Nephron progenitor cell (in vitro differentiated cells): ENCODE measurements at regions not wholly inside any gene's neighbourhood (a gene's known extent, or its start where the extent isn't known, plus 50 kb on each side); places are given as distances from the start of the nearest gene placed in this dataset.

Source experiments
- DNase-seq: peaks from one replicate; pipeline ENCODE4 v3.0.0; 2021
- H3K27ac Mint-ChIP-seq: 2 replicates; pipeline ENCODE4 v1.8.0; 2021; ENCODE audit warnings: mild to moderate bottlenecking, moderate library complexity, mixed read lengths
- H3K27me3 Mint-ChIP-seq: 2 replicates; pipeline ENCODE4 v1.8.0; 2021; ENCODE audit warnings: mild to moderate bottlenecking, low read depth, mixed read lengths; ENCODE audit not compliant: poor library complexity
- H3K36me3 Mint-ChIP-seq: 2 replicates; pipeline ENCODE4 v1.8.0; 2021; ENCODE audit warnings: low read depth, mixed read lengths
- H3K4me1 Mint-ChIP-seq: 2 replicates; pipeline ENCODE4 v1.8.0; 2021; ENCODE audit warnings: mixed read lengths
- H3K4me3 Mint-ChIP-seq: 2 replicates; pipeline ENCODE4 v1.8.0; 2021; ENCODE audit warnings: mild to moderate bottlenecking, moderate library complexity, mixed read lengths
- H3K9me3 Mint-ChIP-seq: 2 replicates; pipeline ENCODE4 v1.8.0; 2021; ENCODE audit warnings: mild to moderate bottlenecking, moderate library complexity, mixed read lengths
- TF ChIP-seq, protein P1 (sequence below): fragments of 200-600 bp; sonication (generic); IDR thresholded peaks from 2 replicates; pipeline ENCODE4 v1.5.0; 2021; ENCODE audit warnings: antibody characterized with exemption

DNA sequence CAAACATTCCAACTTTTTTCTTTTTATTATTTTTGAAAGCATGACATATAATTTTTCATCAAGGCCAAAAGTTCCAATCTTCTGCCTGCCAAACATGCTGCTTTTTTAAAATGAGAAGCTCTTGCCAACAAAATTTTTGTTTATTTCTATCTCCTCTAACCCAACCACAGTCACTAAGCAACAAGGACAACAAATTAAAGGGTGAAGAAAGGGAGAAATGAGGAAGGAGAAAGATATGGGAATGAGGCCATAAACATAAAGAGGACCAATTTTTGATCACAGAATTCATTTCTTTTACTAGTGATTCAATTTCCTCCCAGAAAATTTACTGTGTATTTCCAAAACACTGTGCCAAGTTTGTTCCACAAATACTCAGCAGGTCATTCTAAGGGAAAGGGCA is 537.0 kb upstream of the DIAPH2 start:
- H3K4me1 Mint-ChIP-seq: no peaks in the 10 kb centered on the region
- no peak overlapping the region for H3K4me3 Mint-ChIP-seq
- TF ChIP-seq, protein P1, sequence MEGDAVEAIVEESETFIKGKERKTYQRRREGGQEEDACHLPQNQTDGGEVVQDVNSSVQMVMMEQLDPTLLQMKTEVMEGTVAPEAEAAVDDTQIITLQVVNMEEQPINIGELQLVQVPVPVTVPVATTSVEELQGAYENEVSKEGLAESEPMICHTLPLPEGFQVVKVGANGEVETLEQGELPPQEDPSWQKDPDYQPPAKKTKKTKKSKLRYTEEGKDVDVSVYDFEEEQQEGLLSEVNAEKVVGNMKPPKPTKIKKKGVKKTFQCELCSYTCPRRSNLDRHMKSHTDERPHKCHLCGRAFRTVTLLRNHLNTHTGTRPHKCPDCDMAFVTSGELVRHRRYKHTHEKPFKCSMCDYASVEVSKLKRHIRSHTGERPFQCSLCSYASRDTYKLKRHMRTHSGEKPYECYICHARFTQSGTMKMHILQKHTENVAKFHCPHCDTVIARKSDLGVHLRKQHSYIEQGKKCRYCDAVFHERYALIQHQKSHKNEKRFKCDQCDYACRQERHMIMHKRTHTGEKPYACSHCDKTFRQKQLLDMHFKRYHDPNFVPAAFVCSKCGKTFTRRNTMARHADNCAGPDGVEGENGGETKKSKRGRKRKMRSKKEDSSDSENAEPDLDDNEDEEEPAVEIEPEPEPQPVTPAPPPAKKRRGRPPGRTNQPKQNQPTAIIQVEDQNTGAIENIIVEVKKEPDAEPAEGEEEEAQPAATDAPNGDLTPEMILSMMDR: no peak
- no peak overlapping the region for H3K27ac Mint-ChIP-seq
- no peaks in the 10 kb centered on the region for H3K36me3 Mint-ChIP-seq
- H3K27me3 Mint-ChIP-seq: no peaks in the 10 kb centered on the region
- no peaks in the 10 kb centered on the region for H3K9me3 Mint-ChIP-seq
- no peak for DNase-seq

DNA sequence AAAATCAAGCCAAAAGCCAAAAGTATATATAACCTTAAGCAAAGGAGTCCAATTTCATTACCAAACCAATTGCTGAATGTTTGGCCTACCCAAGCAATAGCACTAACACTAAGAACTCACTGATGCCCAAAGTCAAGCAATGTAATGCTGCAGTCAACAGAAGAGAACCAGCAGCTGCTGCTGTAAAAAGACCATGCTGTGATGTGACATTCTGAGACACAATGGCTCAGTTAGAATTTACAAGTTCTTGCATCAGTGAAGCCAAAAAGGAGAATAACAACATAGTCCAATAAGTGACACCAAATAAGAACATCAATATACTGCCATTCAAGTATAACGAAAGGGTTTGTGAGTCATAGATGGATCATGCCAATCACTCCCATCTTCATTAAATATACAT is 514.0 kb upstream of the DIAPH2 start:
- H3K36me3 Mint-ChIP-seq: no peaks in the 10 kb centered on the region
- DNase-seq: no peak
- H3K4me1 Mint-ChIP-seq: no peaks in the 10 kb centered on the region
- H3K4me3 Mint-ChIP-seq: no peak overlapping the region
- no peaks in the 10 kb centered on the region for H3K27me3 Mint-ChIP-seq
- TF ChIP-seq, protein P1: no peak
- no peak overlapping the region for H3K27ac Mint-ChIP-seq
- H3K9me3 Mint-ChIP-seq: no peaks in the 10 kb centered on the region

DNA sequence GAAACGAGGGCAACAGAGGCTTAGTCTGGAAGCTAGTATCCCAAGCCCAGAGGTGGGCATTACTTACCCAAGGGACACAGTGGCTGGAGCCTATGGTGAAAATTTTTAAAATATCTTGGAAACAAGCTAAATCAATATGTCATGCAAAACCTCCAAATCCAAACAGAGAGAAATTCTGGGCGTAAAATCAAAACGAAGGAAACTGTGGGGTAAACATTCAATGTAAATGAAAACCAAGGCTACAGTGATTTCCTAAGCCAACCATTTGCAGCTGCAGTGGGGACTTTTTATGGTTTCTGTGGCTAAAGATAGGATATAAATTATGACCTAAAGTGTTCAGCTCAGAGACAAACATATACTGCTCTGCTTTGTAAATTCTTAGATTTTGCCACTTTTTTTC is 507.7 kb upstream of the DIAPH2 start:
- DNase-seq: no peak
- Mint-ChIP-seq H3K27ac (no peak overlapping the region), H3K27me3 (no peaks in the 10 kb centered on the region), H3K9me3 (no peaks in the 10 kb centered on the region), H3K36me3 (no peaks in the 10 kb centered on the region), H3K4me1 (no peaks in the 10 kb centered on the region), H3K4me3 (no peak overlapping the region)
- TF ChIP-seq, protein P1: no peak

DNA sequence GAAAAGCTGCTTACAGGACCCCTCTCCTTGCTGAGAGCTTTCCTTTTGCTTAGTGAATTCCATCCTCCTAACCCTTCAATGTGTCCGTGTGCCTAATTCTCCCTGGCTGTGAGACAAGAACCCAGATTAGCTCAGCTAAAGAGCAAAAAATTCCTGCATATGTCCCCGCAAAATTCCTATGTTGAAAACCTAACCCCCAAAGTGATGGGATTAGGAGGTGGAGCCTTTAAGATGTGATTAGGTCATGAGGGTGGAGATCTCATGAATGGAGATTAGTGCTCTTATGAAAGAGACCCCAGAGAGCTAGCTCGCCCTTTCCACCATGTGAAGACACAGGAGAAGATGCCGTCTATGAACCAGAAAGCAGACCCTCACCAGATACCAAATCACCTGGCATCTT is 503.0 kb upstream of the DIAPH2 start:
- no peaks in the 10 kb centered on the region for H3K9me3 Mint-ChIP-seq
- H3K27me3 Mint-ChIP-seq: no peaks in the 10 kb centered on the region
- no peak overlapping the region for H3K4me3 Mint-ChIP-seq
- no peaks in the 10 kb centered on the region for H3K4me1 Mint-ChIP-seq
- no peaks in the 10 kb centered on the region for H3K36me3 Mint-ChIP-seq
- DNase-seq: no peak
- TF ChIP-seq, protein P1: no peak
- H3K27ac Mint-ChIP-seq: no peak overlapping the region

DNA sequence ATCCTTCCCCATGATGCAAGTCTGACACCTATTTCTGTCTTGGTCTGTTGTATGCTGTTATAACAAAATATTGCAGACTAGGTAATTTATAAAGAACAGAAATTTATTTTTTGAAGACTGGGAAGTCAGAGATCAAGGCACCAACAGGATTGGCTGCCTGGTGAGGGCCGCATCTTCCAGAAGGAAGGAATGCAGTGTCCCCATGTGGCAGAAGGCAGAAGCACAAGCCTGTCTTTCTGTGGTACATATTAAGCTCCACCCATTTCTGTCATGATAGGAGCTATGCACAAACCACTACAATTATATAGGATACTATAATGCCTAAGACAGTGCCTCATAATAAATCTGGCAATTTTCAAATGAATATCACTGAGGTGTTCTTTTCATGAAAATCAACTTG is 502.3 kb upstream of the DIAPH2 start:
- no peaks in the 10 kb centered on the region for H3K9me3 Mint-ChIP-seq
- TF ChIP-seq, protein P1: peak; percentile 66
- H3K36me3 Mint-ChIP-seq: no peaks in the 10 kb centered on the region
- no peaks in the 10 kb centered on the region for H3K27me3 Mint-ChIP-seq
- DNase-seq: peak; percentile 33
- H3K4me1 Mint-ChIP-seq: no peaks in the 10 kb centered on the region
- no peak overlapping the region for H3K27ac Mint-ChIP-seq
- H3K4me3 Mint-ChIP-seq: no peak overlapping the region

DNA sequence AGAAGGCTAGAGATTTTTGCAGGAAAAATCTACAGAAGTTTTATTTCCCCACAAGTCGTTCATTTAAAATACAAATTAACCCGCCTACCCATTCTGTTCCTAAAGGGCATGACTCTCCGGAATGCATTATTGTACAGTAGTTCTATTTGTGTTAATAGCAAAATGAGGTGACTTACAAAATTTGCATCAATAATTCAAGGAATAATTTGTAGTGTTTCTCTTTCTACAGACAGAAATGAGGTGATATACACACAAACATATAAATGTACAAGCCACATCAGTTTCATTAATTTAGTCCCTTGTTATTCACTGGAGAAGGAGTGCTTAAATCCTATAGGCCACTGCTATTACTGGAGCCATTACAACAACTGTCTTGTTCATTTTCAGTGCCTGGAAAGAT is 501.3 kb upstream of the DIAPH2 start:
- H3K27ac Mint-ChIP-seq: no peak overlapping the region

More for the DNA sequence above, 501.3 kb upstream of the DIAPH2 start:
- Mint-ChIP-seq H3K4me3 (no peak overlapping the region), H3K27me3 (no peaks in the 10 kb centered on the region), H3K9me3 (no peaks in the 10 kb centered on the region), H3K36me3 (no peaks in the 10 kb centered on the region), H3K4me1 (no peaks in the 10 kb centered on the region)
- no peak for DNase-seq
- TF ChIP-seq, protein P1: no peak
